HG03460 (cell line): ENCODE measurements at regions not wholly inside any gene's neighbourhood (a gene's known extent, or its start where the extent isn't known, plus 50 kb on each side); places are given as distances from the start of the nearest gene placed in this dataset.
"Not testable (repeated sequence)": the region's sequence is repeated elsewhere in the genome, so short reads cannot be mapped to it uniquely, and the experiment has no call there.

Source experiments
- ATAC-seq: cut with Tn5 transposase; IDR thresholded peaks from one replicate; pipeline ENCODE4 v1.9.1; 2021; ENCODE audit not compliant: unreplicated experiment

- no peak for ATAC-seq
These were observed 221.0 kb upstream of the TFPI start for GRCh38 chr2:187775196-187775595.

GRCh38 chr2:187775651-187776050 lies 221.4 kb upstream of the TFPI start:
- ATAC-seq, result no peak

- ATAC-seq, result no peak
These were observed 228.1 kb upstream of the TFPI start for GRCh38 chr2:187782301-187782700.

- no peak for ATAC-seq
These were observed 229.2 kb upstream of the TFPI start for GRCh38 chr2:187783446-187783845.

- not testable (repeated sequence) for ATAC-seq
These were observed 229.9 kb upstream of the TFPI start for GRCh38 chr2:187784138-187784537.

GRCh38 chr2:187799601-187800000 lies 245.4 kb upstream of the TFPI start:
- no peak for ATAC-seq

GRCh38 chr2:187803816-187804215 lies 249.6 kb upstream of the TFPI start:
- no peak for ATAC-seq

GRCh38 chr2:187815113-187815512 lies 260.9 kb upstream of the TFPI start:
- no peak for ATAC-seq

- ATAC-seq, result no peak
These were observed 265.4 kb upstream of the TFPI start for GRCh38 chr2:187819624-187820023.

GRCh38 chr2:187825108-187825507 lies 270.9 kb upstream of the TFPI start:
- no peak for ATAC-seq

GRCh38 chr2:187826023-187826422 lies 271.8 kb upstream of the TFPI start:
- ATAC-seq, result no peak

- ATAC-seq, result no peak
These were observed 280.6 kb upstream of the TFPI start for GRCh38 chr2:187834787-187835186.

- no peak for ATAC-seq
These were observed 284.5 kb upstream of the TFPI start for GRCh38 chr2:187838690-187839089.

- no peak for ATAC-seq
These were observed 288.1 kb upstream of the TFPI start for GRCh38 chr2:187842315-187842714.

GRCh38 chr2:187842978-187843847 lies 289.0 kb upstream of the TFPI start:
- ATAC-seq, result no peak

- no peak for ATAC-seq
These were observed 293.3 kb upstream of the TFPI start for GRCh38 chr2:187847245-187848208.

- ATAC-seq, result no peak
These were observed 297.8 kb upstream of the TFPI start for GRCh38 chr2:187851955-187852561.

- no peak for ATAC-seq
These were observed 299.2 kb upstream of the TFPI start for GRCh38 chr2:187853381-187853791.

- no peak for ATAC-seq
These were observed 300.6 kb upstream of the TFPI start for GRCh38 chr2:187854801-187855200.

GRCh38 chr2:187855689-187856088 lies 301.5 kb upstream of the TFPI start:
- ATAC-seq, result no peak

GRCh38 chr2:187857826-187858225 lies 303.6 kb upstream of the TFPI start:
- no peak for ATAC-seq
